Inflammatory macrophage (primary cell): ENCODE measurements at regions not wholly inside any gene's neighbourhood (a gene's known extent, or its start where the extent isn't known, plus 50 kb on each side); places are given as distances from the start of the nearest gene placed in this dataset.
"Not testable (repeated sequence)": the region's sequence is repeated elsewhere in the genome, so short reads cannot be mapped to it uniquely, and the experiment has no call there.

ENCODE experiments used
- DNase-seq, 2 donors: peaks; one replicate each; pipeline ENCODE4 v3.0.0-alpha.2; 2020 to 2022

DNA sequence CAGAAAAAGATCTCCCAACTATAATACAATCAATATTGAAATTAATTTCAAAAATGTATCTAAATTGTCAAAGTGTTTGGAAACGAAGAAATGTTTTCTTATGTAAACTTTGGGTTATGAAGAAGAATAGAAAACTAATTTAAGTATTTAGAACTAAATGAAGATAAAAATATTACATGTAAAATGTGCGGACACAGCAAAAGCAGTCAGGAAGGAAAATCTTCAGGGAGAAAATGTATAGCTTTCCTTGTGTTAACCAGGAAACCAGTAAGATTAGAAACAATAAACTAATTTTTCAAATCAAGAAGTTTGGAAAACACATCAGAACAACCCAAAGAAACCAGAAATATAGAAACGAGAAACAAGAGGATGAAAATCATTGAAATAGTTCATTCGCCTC, 466.5 kb downstream of the BRD1 start:
- DNase-seq = no peak

DNA sequence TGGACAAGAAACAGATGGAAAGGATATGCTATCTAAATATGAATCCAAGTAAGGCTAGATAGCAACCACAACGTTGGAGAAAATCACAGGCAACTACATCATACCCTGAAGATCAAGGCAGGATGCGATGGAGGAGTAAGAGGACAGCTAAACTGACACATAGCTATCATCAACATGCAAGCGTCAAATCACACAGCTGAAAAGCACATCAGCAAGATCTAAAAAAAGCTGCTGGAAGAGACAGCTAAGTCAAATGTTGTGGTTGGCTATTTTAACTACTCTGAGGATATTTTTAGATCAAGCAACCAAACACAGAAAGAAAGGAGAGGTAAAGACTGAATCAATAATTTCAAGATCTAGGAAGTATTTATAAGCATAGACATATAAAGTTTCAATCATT, 466.9 kb downstream of the BRD1 start:
- no peak for DNase-seq

DNA sequence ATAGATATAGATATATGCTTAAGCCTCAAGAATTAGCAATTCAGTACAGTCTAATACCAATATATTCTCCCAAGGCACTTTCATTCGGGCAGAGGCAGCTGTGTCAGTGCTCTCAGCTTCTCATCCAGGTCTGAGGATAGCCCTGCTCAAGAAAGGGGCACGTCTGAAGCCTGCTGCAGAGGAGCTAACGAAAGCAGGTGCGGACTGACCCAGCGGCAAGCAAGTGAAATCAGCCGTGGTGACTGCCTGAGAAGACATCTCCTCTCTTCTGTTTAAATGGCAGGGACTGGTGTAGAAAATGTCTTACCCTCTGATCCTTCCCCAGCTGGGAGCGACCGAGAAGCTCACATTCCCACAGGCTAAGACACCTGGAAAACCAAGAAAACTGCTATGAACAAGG, 468.6 kb downstream of the BRD1 start:
- no peak for DNase-seq

DNA sequence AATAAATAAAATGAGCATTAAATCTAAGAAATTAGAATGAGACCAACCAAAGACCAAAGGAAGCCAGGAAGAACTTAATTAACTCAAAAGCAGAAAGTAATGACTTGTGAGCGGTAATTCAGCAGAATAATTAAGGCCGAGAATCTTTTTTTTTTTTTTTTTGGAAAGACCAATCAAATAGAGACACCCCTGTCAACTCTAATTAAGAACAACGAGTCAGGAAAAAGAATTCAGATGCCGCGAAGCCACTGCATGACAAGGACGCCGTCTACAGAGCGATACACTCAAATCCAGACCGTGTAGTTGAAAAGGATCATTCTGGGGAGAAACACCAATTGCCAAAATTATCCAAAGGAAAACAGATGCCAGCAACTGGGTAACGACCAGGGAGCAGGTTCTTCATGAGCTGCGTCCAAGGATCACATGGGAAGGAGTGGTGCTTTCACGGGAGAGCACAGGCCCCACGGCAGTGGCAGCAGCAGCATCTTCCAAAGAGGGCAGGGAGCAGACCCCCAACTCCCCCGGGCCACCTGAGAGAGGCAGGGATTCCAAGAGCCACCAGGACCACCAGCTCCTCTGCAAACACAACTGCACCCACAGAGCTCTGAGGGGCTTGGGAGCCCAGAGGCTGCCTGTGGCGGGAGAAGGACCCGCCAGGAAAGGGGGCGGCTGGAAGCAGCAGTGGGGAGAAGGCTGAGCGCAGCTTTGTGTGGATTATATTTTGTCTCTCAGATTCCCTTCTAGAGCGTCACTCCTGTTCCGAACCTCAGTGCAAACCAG, 469.8 kb downstream of the BRD1 start:
- DNase-seq = no peak

DNA sequence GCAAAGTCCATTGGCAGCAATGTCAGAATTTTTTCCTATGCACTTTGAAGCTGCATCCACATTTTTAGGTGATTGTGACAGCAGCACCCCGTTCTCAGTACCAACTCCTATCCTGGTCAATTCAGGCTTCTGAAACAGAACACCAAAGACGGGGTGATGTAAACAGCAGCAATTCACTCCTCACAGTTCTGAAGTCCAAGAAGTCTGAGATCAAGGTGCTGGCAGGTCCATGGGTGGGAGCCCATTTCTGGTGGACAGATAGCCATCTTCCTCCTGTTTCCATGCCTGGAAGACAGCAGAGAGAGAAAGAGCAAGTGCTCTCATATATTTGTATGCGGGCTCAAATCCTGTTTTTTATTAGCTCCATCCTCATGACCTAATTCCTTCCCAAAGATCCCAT, 471.2 kb downstream of the BRD1 start:
- no peak for DNase-seq

DNA sequence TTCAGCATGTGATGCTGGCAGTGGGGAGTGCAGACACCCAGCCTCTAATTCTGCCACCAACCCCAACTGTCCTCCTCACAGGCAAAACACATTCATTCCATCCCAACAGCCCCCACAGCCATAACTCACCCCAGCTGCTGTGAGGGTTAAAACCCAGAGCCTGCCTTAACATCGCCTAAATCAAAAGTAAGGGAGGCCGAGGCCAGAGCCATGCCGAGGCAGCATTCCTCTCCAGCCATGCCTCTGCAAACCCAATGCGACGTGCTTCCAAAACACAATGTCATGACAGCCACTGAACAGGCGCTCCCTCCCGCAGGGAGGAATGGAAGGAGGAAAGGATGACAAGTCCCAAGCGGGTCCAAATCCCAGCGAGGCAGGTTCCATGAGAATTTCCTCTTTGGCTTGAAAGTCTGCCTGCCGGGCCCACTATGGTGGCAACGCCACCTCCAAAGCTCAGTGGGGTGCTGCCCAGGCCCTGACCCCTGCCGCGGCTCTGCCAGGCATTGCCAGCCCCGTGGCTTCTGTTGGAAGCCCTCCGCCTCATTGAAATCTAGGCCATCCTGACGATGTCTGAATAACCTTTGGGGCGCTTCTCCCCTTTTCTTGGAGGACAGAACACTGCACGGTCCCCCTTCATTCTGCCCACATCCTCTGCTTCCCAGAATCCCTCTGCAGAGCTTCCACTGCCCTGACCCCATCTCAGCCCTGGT, 472.3 kb downstream of the BRD1 start:
- DNase-seq = no peak

DNA sequence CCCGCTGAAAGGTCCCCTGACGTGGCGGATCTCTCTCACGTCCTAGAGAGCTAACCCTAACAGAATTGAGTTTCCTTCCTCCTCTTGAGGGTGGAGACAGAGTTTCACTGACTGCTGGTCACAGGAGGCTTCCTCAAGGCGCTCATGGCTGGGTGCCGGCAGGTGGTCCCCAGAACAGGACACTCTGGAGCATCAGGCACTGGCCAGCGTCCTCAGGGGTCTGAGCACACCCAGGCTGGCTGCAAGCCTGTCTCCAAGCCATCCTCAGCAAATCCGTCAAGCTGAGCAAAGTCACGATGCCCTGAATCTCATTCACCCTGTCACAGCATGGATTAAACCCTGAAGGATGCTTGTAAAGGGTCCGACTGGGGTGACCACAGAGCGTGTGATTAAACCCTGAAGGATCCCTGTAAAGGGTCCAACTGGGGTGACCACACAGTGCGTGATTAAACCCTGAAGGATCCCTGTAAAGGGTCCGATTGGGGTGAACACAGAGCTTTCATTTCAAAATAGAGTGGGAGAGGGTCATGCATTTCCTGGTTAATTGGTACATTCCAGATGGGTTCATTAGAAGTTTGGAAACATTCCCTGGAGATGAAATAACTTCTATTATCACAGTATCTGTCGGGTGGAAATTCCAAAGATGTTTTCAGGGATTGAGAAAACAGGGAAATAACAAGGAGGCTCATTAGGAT, 473.0 kb downstream of the BRD1 start:
- DNase-seq = no peak

DNA sequence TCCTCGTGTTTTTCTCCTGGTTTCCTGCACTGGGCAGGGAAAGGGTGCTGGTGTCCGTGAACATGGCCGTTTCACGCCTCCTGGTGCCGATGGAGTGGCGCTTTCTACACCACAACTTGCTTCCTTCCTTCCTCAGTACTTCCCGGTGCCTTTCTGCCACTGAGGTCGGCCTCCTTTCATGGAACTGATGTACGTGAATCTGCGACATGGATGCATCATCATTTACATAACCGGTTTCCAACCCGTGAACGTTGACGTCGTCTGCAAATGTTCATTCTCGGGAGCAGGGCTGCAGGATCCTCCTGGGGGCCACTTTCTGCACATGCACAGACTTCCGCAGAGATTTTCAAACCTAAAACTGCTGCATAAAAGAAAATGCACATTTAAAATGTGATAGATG, 474.4 kb downstream of the BRD1 start:
- DNase-seq = no peak

DNA sequence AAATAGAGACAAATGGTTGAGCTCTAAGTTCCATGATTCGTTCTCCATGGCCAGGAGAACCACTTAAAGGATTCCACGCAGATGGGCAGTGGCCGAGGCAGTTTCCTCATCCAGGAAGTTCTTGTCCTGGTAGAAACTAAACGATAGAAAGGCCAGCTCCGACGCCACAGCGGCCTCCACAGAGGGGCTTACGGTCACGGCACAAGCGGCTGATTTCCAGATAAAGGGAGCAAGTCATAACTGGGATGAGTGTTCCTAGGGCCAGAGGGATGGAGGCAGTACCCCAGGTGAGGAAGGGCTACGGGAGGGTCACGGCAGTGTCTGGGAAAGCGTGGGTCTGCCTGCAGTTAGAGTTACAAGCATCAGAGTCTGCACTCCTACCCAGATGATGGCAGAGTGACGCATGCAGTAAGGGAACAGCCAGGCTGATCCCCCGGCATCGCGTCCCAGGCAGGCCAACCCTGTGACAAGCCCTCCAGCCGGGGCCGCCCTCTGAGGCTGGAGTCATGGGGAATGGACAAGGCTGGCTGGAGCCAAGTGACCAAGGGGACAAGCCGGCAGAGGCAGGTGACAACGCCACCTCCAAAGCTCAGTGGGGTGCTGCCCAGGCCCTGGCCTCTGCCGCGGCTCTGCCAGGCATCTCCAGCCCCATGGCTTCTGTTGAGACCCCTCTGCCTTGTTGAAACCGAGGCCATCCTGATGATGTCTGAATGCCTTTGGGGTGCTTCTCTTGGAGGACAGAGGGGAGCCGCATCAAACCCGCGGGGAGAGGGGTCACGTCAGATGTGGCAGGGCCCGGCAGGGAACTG, 475.1 kb downstream of the BRD1 start:
- DNase-seq = no peak

DNA sequence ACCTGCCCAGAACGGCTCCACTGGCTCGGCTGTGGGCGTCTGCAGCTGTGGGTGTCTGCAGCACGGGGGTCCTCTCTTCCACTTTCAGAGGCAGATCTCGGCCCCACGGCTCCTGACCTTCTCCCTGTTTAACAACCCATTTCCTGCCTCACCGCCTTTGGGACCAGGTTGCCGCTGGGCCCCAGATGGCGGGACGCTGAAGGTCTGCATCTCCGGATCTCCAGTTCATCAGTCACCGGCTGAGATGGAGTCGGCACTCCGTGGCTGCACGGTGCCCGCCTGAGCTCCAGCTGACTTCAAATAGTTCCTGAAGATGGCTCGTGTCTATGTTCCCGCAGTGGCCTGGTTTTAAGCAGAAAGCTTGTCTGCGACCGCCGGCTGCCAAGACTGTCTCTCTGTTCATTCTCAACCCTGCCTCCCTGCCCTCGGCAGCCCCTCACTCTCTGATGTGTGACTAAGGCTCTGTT, 475.9 kb downstream of the BRD1 start:
- no peak for DNase-seq

DNA sequence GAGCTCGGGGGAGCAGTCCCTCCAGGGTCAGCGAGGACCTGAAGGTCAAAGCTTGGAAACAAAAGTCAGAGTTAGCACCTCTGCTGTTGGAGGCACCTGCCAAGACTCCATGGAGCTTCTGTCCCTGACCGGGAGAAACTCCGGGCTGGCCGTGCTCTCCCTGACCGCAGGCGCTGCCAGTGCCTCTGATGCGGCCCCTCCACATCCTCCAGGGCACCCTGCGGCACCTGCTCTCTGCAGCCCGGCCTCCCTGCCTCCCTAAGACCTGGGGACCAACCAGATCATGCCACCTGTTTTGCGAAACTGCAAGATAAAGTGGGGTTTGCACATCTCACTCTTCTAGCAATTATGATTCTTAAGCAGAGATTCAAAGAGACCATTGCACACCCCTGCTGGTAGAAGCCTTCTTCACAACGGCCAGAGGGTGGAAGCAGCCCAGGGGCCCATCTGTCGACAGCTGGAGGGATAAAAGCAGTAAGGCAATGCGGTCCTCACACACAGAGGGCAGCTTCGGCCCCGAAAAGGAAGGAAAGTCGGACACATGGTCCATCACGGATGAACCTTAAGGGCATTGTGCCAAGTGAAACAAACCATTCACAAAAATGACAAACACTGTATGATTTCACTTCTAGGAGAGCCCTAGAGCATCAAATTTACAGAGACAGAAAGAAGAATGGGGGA, 477.1 kb downstream of the BRD1 start:
- no peak for DNase-seq

DNA sequence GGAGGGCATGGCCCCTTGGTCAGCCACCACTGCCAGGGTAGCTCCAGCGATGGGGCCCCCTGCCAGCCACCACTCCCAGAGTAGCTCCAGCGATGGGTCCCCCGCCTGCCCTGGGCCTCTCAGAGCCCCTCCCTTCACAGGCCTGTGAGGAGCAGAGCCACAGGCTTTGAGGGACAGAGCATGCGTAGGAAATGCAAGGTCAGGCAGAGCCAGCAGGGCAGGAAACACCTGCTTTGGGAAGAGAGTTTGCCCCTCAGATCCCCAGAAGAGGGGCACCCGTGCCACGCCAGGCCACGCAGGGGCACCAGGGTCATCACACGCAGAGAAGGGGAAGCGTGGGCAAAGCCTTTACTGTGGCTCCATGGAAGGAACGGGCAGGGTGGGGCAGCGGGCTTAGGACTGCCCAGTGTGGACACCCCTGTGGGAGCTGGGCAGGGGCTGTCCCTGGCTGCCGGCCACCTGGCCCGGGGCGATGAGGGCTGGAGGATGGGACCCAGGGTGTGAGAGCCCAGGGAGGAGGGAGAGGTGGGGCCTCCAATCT, 477.8 kb downstream of the BRD1 start:
- DNase-seq = no peak

DNA sequence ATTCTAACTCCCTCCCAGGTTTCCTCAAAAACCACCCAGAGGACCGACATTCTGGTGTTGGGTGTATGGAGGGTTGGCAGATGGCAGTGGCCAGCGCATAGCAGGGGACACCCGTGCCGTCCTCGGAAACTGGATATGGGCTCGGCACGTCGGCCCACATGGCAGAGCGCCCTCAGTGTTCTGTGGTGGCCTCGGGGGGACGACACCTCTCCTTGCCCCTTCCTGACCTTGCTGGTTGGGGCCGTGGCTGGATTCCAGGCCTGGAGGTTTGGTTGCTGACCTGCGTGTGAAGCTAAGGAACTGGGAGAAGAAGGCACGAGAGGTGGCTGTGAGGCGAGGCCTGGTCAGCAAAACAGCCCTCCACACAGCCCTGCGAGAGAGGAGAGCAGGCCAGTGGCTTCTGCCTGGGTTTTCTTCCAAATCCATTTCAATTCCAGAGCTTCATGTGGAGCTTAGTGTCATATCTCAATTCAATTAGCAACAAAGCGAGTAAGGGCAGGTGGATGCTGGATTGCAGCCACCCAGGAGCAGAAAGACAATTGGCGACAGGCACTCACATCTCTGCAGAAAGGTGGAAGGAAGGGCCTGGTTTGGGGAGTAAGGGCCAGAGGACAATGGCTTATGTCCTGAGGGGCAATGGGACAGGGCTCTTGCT, 478.4 kb downstream of the BRD1 start:
- DNase-seq = no peak

DNA sequence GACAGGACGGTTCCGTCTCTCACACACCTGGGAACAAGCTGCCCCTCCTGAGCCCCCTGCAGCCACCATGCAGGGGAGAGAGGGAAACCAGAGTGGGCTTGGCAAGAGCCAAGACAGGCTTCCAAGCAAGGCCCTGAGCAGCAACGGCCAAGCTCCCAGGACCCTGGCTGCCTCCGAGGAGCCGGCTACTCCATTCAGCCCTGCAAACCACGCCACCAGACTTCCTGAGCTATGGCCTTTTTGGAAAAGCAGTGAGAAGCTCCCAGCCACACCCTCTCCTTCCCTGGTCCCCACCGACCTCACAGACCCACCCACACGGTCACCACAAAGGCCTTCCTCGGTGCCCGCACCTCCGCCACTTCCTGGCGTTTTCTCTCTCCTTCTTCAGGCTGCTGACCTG, 479.0 kb downstream of the BRD1 start:
- DNase-seq = no peak

DNA sequence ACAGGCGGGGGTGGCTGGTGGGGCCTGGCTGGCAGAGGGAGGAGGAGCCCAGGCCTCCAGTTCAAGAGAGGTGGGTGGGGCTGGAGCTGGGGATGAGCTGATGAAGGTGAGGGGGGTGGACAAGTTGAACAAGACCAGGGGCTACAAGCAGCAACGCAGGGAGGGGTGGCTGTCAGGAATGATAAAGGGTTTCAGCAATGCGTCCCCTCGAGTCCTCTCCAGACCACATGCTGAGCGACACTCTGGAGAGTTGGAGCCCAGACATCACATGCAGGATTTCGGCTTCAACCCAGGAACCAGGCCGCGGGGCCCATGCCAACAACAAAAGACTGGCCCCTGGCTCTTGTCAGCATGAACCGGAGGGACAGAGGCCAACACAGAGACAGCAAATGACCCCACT, 480.3 kb downstream of the BRD1 start:
- no peak for DNase-seq

DNA sequence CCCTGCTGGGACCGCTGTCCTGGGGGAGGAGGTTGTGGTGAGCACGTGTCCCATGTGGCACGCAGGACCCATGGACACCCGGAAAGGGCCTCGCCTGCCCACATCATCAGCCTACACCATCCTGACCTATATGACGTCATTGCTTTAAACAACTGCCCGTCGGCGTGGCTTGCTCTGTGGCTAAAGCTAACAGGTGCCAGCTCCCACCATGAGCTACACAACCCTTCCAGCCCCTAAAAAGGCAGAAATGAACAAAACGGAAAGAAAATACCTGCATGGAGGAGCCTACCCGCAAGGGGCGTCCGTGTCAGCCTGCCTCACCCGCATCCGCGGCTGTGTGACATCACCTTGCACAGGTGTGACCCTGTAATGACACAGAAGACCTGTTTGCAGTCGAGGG, 481.8 kb downstream of the BRD1 start:
- no peak for DNase-seq

DNA sequence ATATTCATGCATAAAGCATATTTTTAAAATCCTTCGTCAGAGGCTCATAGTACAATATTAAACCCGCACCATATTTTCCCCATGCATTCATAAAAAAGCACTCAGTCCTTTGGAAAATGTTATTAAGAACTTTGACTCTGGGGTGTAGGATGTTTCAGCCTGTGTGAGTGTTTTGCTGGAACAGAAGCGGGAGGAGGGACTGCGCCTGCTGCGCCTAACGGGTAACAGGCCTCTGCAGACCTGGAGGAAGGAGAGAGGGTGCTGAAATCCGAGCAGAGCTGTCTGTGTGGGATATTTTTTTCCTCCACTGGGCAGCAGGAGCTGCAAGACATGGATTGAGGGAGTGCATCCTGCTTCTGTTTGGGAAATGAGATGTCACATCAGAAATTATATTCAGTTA, 483.0 kb downstream of the BRD1 start:
- DNase-seq = no peak

DNA sequence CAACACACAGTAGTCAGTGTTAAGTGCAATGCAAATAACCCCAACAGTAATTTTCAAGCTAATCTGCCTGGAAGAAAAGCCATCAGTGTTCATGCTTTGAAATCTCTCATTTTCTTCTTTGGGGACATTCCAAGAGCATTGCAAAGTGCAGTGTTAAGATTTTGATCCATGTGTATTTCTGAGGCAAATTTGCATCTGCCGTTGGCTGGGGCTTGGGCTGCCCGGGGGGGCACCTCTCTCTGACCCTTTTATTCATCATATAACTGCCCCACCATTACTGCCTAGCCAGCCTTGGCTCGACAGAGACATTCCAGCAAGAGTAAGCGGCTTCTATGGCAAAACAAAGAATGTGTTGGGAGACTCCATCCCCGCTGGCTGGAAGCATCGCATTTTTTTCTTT, 483.5 kb downstream of the BRD1 start:
- DNase-seq = no peak

DNA sequence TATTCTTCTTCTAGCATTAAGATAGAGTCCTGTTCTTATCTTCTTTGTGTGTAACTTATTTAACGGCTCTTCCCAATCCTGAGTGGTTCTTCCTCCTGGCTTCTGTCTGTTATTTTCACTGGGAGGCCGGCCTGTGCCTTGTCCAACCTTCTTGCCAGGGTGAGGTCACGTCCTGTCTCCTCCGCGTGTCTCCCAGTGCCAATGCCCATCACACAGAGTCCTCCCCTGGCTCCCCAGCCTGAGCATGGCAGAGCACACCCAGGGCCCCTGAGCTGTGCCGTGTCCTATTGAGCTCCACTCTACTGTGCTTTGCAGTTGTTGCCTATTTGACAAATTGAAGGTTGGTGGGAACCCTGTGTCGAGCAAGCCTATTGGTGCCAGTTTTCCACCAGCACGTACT, 487.3 kb downstream of the BRD1 start:
- DNase-seq = no peak

DNA sequence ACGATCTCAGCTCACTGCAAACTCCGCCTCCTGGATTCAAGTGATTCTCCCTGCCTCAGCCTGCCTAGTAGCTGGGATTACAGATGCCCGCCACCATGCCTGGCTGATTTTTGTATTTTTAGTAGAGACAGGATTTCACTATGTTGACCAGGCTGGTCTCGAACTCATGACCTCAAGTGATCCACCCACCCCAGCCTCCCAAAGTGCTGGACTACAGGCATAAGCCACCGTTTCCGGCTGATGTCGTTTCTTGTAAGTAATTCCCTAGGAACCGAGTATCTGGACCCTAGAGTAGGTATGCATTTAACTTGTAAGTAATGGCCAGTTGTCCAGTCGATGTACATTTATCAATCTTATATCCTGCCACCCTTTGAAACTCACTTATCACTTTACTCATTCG, 491.2 kb downstream of the BRD1 start:
- DNase-seq = not testable (repeated sequence)

DNA sequence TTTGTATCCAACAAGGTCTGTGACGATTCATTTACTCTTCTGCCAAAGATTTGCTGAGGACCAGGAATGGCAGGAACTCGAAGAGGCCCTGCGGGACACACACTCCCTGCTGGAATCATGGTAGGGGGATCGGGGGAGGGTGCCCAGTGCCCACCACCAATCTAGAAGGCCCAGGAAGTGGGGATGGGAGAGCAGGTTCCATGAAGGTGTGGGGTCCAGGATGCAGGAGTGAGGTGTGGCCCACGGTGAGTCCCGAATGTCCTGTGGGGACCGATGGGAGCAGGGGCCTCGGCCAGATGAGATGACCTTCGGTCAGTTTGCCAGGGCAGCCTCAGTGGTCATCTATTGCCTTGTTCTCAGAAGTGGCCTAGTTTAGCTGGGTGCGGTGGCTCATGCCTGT, 492.7 kb downstream of the BRD1 start:
- DNase-seq = no peak

DNA sequence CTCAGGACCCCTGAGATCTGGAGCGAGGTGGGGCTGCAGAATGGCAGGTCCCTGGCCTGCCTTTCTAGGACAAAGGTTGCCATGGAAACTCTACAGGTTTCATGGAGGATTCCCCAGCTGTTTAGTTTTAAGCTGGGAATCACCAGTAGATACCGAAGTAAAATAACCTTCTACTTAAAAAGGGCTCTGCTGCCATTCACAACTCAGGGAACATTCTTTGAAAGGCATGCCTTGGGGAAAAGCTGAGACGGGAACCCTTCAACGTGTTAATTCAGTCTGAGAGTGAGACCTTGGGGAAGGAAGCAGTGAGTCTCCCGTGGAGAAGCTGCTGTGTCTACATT, 493.3 kb downstream of the BRD1 start:
- no peak for DNase-seq
